Upper lobe of left lung (tissue), 6 donors: ENCODE measurements at regions not wholly inside any gene's neighbourhood (a gene's known extent, or its start where the extent isn't known, plus 50 kb on each side); places are given as distances from the start of the nearest gene placed in this dataset.

ENCODE experiments used
- ATAC-seq, 2 donors: fragments of 200-7000 bp; cut with Tn5 transposase; one replicate each; pipeline ENCODE4 v1.9.1; 2022; ENCODE audit warnings: mild to moderate bottlenecking in 2 of 2, moderate library complexity in 2 of 2; ENCODE audit not compliant: low FRiP score in 2 of 2
- DNase-seq, 2 donors: peaks; one replicate each; pipeline ENCODE4 v3.0.0-alpha.2; 2019 to 2020
- H3K27ac ChIP-seq, 4 donors: fragments of 200-600 bp; sonication (generic); one replicate each; pipeline ENCODE4 v1.5.1; 2016 to 2019
- H3K27me3 ChIP-seq, 4 donors: fragments of 200-600 bp; sonication (generic); one replicate each; pipeline ENCODE4 v1.5.1; 2017 to 2019
- H3K36me3 ChIP-seq, 4 donors: fragments of 200-600 bp; sonication (generic); one replicate each; pipeline ENCODE4 v1.5.1; 2016 to 2019
- H3K4me1 ChIP-seq, 4 donors: fragments of 200-600 bp; sonication (generic); one replicate each; pipeline ENCODE4 v1.5.1; 2018 to 2019
- H3K4me3 ChIP-seq, 4 donors: fragments of 200-600 bp; sonication (generic); one replicate each; pipeline ENCODE4 v1.5.1; 2017 to 2019; ENCODE audit warnings: mild to moderate bottlenecking in 2 of 4, moderate library complexity in 1 of 4
- H3K9me3 ChIP-seq, 4 donors: fragments of 200-600 bp; sonication (generic); one replicate each; pipeline ENCODE4 v1.5.1; 2018 to 2019
- EP300 ChIP-seq, 4 donors: sonication (generic); formaldehyde crosslinking; IDR thresholded peaks; one replicate each; pipeline ENCODE4 v1.5.1; 2017; ENCODE audit warnings: antibody characterized with exemption in 4 of 4, control low read depth in 2 of 4
- POLR2A ChIP-seq, 4 donors: fragments of 450-650 bp; IDR thresholded peaks; one replicate each; pipeline ENCODE4 v1.5.1; 2016 to 2017; ENCODE audit warnings: antibody characterized with exemption in 4 of 4, mild to moderate bottlenecking in 2 of 4
- POLR2AphosphoS5 ChIP-seq, 2 donors: sonication (generic); formaldehyde crosslinking; IDR thresholded peaks; one replicate each; pipeline ENCODE4 v1.5.1; 2017; ENCODE audit warnings: antibody characterized with exemption in 2 of 2
- WGBS, 2 donors: methylation state at CpG; one replicate each; pipeline ENCODE4 v1.1.5; 2017 to 2018; 5-methylcytosine and 5-hydroxymethylcytosine counted together
- TF ChIP-seq, protein P1 (sequence below), 6 experiments: fragments of 450-650 bp in 4 of 6; fragments of 200-600 bp in 2 of 6; sonication (generic) in 2 of 6; IDR thresholded peaks; one replicate each; pipeline ENCODE4 v1.5.1; 2016 to 2019; ENCODE audit warnings: antibody characterized with exemption in 6 of 6
- donor health status: DM: no; HTN: no; CAD: no; lungs with moderate emphysema.
- donor health status: DM: no; HTN: yes; CAD: no; lungs with severe emphysema.

DNA sequence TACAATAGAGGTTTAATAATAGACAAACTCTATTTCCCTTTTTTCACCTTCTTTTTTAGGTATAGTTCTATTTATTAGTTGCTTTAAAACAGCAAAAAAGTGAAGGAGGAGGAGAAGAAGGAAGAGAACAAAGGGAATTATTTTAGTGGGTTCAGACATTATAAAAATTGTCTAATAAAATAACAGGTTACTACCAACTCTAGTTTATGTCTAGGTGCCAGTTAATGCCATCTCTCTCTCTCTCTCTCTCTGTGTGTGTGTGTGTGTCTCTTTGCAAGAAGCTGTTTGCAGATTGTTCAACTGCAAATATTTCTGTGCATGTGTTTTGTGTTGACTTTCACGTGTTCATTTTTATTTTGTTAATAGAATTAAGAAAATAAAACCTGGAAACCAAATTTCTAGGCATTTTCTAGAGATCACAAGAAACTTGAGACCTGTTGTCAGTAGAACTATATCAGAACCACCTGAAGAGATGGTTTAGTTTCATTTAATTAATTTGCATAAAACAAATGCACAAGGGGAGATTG, 313.5 kb upstream of the SGK1 start:
- no peak overlapping the region for H3K4me3 ChIP-seq
- ATAC-seq = no peak

DNA sequence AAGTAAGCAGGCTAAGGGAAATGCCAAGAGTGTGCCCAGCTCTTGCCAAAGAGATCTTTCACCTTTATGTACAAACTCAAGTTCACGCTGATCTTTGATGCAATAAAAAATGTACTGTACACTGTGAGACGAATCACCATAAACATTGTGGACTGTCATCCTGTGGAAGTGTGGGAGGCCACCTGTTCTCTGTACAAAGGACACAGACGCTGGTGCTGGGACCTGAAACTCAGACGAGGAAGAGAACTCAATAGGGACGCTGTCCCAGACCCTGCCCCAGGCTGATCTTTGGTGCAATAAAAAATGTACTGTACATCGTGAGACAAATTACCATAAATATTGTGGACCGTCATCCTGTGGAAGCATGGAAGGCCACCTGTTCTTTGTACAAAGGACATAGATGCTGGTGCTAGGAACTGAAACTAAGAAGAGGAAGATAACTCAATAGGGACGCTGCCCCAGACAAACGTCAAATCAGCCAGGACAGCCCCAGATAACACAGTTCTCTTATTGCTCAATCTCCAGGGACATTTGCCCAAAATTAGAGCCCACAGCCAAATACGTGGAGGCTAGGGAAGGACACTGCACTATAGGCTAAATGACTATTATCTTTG, 312.7 kb upstream of the SGK1 start:
- ATAC-seq (peak; percentile 30 to 80), DNase-seq (peak in 1 of 2 donors; percentile 39)
- Histone ChIP-seq H3K4me1 (peaks cover 0 to 7% (median 2%) of the 10 kb centered on the region in 4 donors), H3K27ac (no peak overlapping the region), H3K36me3 (no peaks in the 10 kb centered on the region), H3K4me3 (no peak overlapping the region), H3K27me3 (no peaks in the 10 kb centered on the region), H3K9me3 (no peaks in the 10 kb centered on the region)
- WGBS, 2 donors = 50 to 64% methylated on average over 10 of the region's 10 CpGs
- TF ChIP-seq POLR2AphosphoS5 (IDR thresholded peaks at IDR 0.05) (no peak), EP300 (IDR thresholded peaks at IDR 0.05) (no peak), POLR2A (IDR thresholded peaks at IDR 0.05) (no peak)
- TF ChIP-seq, protein P1, sequence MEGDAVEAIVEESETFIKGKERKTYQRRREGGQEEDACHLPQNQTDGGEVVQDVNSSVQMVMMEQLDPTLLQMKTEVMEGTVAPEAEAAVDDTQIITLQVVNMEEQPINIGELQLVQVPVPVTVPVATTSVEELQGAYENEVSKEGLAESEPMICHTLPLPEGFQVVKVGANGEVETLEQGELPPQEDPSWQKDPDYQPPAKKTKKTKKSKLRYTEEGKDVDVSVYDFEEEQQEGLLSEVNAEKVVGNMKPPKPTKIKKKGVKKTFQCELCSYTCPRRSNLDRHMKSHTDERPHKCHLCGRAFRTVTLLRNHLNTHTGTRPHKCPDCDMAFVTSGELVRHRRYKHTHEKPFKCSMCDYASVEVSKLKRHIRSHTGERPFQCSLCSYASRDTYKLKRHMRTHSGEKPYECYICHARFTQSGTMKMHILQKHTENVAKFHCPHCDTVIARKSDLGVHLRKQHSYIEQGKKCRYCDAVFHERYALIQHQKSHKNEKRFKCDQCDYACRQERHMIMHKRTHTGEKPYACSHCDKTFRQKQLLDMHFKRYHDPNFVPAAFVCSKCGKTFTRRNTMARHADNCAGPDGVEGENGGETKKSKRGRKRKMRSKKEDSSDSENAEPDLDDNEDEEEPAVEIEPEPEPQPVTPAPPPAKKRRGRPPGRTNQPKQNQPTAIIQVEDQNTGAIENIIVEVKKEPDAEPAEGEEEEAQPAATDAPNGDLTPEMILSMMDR (IDR thresholded peaks at IDR 0.05) = no peak

More for the DNA sequence above, 313.5 kb upstream of the SGK1 start:
- Histone ChIP-seq H3K36me3 (no peaks in the 10 kb centered on the region), H3K27ac (no peak overlapping the region), H3K9me3 (no peaks in the 10 kb centered on the region), H3K27me3 (no peaks in the 10 kb centered on the region), H3K4me1 (peaks cover 0 to 7% (median 2%) of the 10 kb centered on the region in 4 donors)
- TF ChIP-seq POLR2AphosphoS5 (IDR thresholded peaks at IDR 0.05) = no peak
- no peak for TF ChIP-seq POLR2A (IDR thresholded peaks at IDR 0.05)
- TF ChIP-seq, protein P1 (IDR thresholded peaks at IDR 0.05) = no peak
- TF ChIP-seq EP300 (IDR thresholded peaks at IDR 0.05) = no peak
- no peak for DNase-seq
- WGBS, 2 donors = 74 to 78% methylated on average over 1 of the region's 1 CpG

DNA sequence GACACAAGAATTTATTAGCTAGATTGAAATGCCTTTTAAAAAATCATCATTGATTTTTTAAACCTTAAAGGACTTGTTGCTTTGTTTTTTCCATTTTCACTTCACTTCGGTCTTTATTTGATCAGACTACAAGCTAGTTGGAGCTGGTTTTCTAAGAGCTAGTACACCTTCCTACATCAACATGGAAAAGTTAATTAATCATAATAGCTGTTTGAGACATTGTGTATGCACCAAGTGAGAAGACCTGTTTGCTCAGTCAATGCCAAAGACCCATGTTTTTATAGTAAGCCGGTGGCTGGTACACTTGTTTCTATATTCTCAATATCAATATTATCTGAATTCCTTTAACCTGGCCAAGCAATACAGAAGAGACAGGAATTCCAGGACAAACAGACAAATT, 310.2 kb upstream of the SGK1 start:
- Histone ChIP-seq H3K27me3 (no peaks in the 10 kb centered on the region), H3K4me3 (no peak overlapping the region), H3K9me3 (no peaks in the 10 kb centered on the region), H3K4me1 (peaks cover 0 to 7% (median 2%) of the 10 kb centered on the region in 4 donors), H3K27ac (no peak overlapping the region), H3K36me3 (no peaks in the 10 kb centered on the region)
- 67 to 70% methylated on average over 2 of the region's 2 CpGs for WGBS, 2 donors
- TF ChIP-seq, protein P1 (IDR thresholded peaks at IDR 0.05) = no peak
- TF ChIP-seq EP300 (IDR thresholded peaks at IDR 0.05) (no peak), POLR2A (IDR thresholded peaks at IDR 0.05) (no peak), POLR2AphosphoS5 (IDR thresholded peaks at IDR 0.05) (no peak)
- no peak for ATAC-seq
- DNase-seq = no peak

DNA sequence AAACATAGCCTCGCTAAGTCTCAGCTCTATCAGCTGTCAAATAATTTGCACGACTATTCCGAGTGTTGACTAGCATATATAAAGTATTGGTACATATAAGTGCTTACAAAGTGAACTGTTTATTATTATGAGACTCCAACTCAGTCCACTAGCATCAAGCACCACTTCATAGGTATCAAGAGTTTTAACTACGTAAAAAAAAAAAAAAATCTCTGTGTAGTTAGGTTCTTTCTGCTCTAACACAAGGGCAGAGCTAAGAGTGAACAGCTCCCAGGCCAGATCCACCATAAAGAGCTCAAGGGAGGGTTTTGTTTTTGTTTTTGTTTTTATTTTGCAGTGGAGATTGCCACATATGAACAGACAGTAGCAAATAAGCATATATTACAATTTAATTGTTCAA, 309.8 kb upstream of the SGK1 start:
- ATAC-seq = no peak
- H3K27me3 ChIP-seq = no peaks in the 10 kb centered on the region
- TF ChIP-seq EP300 (IDR thresholded peaks at IDR 0.05) = no peak
- TF ChIP-seq POLR2AphosphoS5 (IDR thresholded peaks at IDR 0.05) = no peak
- TF ChIP-seq POLR2A (IDR thresholded peaks at IDR 0.05) = no peak
- peaks cover 0 to 7% (median 2%) of the 10 kb centered on the region in 4 donors for H3K4me1 ChIP-seq
- no peak overlapping the region for H3K4me3 ChIP-seq
- H3K36me3 ChIP-seq = no peaks in the 10 kb centered on the region
- no peaks in the 10 kb centered on the region for H3K9me3 ChIP-seq
- WGBS, 2 donors = 64 to 85% methylated on average over 4 of the region's 4 CpGs
- no peak for DNase-seq
- no peak overlapping the region for H3K27ac ChIP-seq

DNA sequence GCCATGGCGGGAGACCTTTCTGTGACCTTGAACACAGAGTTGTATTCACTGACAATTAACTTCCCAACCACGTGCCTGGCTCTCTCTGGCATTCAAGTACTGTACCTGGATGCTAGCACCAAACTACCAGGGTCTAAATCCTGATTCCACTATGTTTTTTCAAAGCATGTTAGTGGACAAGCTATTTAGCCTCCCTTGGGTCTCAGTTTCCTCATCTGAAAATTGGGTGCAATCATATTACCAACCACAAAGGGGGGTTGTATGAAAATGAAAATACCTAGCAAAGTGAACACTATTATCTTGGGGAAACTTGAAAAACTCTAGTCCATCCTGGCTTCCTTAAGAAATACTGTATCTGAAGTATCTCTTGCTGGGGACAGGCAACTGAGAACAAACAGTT, 308.7 kb upstream of the SGK1 start:
- H3K4me1 ChIP-seq = peaks cover 0 to 7% (median 2%) of the 10 kb centered on the region in 4 donors
- H3K27me3 ChIP-seq = no peaks in the 10 kb centered on the region
- no peak overlapping the region for H3K27ac ChIP-seq
- H3K36me3 ChIP-seq = no peaks in the 10 kb centered on the region
- TF ChIP-seq POLR2AphosphoS5 (IDR thresholded peaks at IDR 0.05) = no peak
- H3K9me3 ChIP-seq = no peaks in the 10 kb centered on the region
- ATAC-seq = no peak
- WGBS, 2 donors = 82 to 95% methylated on average over 2 of the region's 2 CpGs
- H3K4me3 ChIP-seq = no peak overlapping the region
- no peak for DNase-seq

DNA sequence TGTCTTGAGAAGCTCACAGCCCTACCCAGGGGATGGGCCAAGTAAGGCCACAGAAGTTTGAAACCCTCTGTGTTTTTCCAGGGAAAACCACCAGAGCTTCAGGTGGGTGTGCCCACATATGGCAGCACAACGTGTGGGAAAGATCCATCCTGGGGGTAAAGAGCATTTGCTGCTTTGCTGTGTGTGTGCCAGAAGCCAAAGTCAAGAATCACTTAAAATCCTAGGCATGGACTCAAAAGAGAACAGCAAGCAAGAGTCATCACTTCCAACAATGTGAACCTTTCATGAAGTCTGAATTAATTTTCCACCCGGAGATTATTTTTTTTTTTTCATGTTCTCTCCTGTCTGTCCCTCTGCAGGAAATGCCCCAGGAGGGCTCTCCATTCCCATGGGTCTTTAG, 308.2 kb upstream of the SGK1 start:
- WGBS, 2 donors = 34 to 51% methylated on average over 2 of the region's 2 CpGs
- no peak overlapping the region for H3K27ac ChIP-seq
- no peaks in the 10 kb centered on the region for H3K27me3 ChIP-seq
- TF ChIP-seq EP300 (IDR thresholded peaks at IDR 0.05) = no peak
- TF ChIP-seq POLR2AphosphoS5 (IDR thresholded peaks at IDR 0.05) = no peak
- no peak for TF ChIP-seq POLR2A (IDR thresholded peaks at IDR 0.05)
- TF ChIP-seq, protein P1 (IDR thresholded peaks at IDR 0.05) = no peak
- H3K9me3 ChIP-seq = no peaks in the 10 kb centered on the region
- H3K4me1 ChIP-seq = peaks cover 0 to 7% (median 2%) of the 10 kb centered on the region in 4 donors
- no peak for DNase-seq
- ATAC-seq = no peak
- no peaks in the 10 kb centered on the region for H3K36me3 ChIP-seq
- no peak overlapping the region for H3K4me3 ChIP-seq
